ENCODE measurements at regions not wholly inside any gene's neighbourhood (a gene's known extent, or its start where the extent isn't known, plus 50 kb on each side); places are given as distances from the start of the nearest gene placed in this dataset.
"Not testable (repeated sequence)": the region's sequence is repeated elsewhere in the genome, so short reads cannot be mapped to it uniquely, and the experiment has no call there.

DNA sequence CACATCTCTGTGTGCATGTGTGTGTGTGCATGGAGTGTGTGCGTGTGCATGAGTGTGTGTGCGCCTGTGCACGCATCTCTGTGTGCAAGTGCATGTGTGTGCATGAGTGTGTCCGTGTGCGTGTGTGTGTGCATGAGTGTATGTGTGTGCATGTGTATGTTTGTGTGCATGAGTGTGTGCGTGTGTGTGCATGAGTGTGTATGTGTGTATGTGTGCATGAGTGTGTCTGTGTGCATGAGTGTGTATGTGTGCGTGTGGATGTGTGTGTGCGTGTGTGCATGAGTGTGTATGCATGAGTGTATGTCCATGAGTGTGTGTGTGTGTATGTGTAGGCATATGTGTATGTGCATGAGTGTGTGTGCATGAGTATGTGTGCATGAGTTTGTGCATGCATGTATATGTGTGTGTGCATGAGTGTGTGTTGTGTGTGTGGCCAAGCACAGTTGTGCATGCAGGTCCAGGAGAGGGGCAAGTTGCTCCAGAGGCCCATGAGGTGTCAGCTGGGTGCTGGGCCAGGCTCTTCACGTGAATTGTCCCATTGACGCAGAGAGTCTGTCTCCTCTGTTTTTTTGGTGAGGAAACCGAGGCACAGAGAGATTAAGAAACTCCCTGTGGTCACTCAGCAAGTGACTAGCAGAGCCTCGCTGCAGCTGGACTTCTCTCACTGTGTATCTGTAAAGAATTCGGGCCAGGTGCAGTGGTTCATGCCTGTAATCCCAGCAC lies 75.5 kb downstream of the ASB1 start:
- no peak for DNase-seq (ENCODE audit: low spot score)

DNA sequence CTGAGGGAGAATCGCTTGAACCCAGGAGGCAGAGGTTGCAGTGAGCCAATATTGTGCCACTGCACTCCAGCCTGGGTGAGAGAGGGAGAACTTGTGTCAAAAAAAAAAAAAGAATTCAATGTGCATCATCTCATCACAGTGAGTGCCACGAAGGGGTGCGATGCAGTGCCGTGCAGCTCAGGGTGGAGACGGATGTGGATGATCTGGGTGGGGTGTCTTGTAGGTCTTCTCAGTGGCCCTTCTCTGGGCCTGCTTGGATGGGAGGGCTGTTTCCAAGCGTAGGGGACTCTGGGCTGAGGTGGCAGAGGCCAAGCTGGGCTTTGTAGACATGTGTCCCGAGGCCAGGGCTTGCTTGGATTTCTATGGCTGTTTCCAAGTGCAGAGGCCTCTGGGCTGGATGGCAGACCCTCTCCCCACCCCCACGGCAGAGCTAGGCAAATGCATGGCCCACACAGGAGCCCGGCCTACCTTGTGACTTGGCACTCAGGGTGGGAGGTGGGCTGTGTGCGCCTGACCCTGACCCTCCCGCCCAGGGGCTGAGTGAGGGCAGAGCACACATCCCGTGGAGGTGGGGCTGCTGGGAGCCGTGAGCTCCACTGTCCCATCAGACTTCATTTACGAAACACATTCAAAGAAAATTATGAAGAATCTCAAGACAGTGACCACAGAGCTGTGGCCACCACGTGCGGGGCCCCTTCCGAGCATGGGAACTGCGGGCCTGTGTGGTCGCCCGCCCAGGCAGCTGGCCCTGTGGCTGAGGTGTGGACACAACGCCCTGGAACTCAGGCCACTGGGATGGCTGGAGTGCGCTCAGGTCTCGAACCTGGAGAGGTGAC lies 76.4 kb downstream of the ASB1 start:
- no peak for DNase-seq (ENCODE audit: low spot score)

DNA sequence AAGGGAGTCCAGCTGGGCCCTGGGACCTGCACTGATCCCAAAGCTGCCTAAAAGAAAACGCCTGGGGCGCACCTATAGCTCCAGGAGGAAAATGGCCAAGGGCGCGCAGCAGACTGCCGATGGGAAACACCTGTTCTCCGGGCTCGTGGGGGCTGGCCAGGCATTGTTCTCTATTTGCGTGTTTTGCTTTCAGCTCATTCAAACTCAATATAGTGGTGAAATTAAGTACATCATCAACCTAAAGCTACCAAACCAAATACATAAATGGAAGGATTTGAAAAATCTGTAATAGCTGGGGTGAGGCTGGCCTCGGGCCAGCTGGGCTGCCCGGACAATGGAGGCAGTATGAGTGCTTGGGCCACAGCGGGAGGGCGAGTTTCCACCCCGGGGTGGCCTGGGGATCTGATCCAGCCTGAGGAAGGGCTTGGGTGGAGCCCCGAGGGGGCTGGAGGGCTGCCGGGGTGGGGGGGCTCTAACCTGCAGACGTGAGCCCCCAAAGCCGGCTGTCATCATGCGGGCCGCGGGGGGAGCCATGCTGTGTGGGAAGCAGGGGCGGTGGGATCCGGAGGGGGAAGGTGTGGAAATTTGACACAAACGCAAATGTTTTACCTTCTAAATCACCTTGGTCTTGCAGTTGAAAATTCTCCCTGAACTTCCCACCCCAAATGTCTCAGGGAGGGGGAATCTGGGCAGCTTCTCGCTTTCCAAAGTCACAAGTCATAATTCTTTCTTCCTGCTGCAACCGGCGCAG lies 77.6 kb downstream of the ASB1 start:
- DNase-seq (ENCODE audit: low spot score): no peak

DNA sequence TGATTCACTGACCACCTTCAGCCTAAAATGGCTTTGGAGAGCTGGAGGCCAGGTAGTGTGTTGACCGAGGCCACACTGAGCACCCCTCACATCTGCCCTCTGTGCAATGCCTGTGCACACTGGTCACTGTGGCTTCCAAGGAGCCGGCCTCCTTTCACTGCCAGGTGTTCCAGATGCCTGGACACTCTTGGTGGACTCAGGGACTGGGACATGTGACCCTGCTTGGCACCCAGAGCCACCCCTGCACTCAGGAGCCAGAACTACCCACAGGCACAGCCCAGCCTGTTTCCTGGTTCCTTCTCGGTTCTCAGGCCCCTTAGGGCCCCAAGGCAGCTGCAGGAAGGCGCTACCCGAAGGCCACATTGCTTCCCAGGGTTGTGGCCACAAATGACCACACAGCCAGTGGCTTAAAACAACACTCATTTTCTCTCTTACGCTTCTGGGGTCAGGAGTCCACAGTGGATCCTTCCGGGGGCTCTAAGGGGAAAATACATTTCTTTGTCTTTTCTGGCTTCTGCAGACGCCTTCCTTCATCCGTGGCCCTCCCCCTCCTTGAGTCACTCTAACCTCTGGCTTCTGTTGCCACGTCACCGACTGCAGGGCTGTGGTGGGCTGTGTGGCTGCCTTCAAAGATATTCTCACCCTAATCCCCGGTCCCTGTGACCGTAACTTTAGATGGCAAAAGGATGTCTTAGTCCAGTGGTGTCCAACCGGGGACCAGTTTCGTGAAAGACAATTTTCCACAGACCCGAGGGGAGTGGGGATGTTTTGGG lies 78.6 kb downstream of the ASB1 start:
- no peak for DNase-seq (ENCODE audit: low spot score)

DNA sequence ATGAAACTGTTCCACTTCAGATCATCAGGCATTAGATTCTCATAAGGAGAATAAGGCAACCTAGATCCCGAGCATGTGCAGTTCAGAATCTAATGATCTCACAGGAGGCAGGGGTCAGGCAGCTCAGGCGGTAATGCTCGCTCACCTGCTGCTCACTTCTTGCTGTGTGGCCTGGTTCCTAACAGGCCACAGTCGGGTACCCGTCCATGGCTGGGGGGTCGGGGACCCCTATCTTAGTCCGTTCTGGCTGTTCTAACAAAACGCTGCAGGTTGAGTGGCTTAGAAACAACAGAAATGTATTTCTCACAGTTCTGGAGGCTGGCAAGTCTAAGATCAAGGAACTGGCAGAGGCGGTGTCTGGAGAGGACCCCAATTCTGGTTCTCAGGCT lies 79.2 kb downstream of the ASB1 start:
- no peak for DNase-seq (ENCODE audit: low spot score)

DNA sequence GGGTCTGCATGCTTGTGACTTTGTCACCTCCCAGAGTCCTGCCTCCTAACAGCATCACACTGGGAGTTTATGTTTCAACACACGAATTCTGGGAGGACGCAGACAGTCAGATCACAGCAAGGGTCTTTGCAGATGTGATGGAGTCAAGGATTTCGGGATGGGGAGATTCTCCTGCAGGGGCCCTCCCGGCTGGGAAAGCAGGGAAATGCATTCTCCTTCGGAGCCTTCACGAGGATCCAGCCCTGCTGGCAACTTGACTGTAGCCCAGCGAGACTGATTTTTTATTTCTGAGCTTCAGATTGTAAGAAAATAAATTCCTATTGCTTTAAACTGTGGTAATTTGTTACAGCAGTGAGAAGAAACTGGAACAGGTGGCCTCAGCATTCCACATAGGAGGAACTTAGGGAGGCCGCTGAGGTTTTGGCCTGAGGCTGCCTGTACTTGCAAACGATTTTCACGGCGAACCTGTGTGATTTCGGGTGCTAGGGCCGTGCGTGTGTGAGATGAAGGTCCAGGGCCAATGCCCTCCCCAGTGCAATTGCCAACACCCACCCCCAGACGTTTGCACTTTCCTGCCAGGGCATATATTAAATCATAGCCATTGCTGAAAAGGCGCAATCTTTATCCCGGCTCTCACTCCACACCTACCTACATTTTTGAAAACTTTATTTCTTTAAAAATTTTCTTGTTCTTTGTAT lies 79.8 kb downstream of the ASB1 start:
- no peak for DNase-seq (ENCODE audit: low spot score)

DNA sequence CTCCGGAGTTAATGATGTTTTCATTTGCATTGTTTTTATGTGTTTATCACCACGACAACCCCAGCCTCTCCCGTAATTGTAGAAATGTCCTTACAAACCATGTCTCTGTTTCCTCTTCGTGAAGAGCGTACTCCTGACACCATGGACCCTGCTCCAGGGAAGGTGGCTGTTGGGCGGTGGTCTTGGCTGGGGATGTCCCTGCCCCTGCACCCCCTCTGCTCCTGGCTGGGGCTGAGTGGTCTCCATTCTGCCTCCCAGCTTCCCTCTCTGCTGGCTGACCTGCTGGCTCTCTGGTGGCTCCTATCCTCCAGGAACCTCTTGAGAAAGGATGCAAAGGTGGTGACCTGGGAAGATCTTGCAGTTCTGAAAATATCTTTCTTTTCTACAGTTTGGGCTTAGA lies 81.1 kb downstream of the ASB1 start:
- no peak for DNase-seq (ENCODE audit: low spot score)

DNA sequence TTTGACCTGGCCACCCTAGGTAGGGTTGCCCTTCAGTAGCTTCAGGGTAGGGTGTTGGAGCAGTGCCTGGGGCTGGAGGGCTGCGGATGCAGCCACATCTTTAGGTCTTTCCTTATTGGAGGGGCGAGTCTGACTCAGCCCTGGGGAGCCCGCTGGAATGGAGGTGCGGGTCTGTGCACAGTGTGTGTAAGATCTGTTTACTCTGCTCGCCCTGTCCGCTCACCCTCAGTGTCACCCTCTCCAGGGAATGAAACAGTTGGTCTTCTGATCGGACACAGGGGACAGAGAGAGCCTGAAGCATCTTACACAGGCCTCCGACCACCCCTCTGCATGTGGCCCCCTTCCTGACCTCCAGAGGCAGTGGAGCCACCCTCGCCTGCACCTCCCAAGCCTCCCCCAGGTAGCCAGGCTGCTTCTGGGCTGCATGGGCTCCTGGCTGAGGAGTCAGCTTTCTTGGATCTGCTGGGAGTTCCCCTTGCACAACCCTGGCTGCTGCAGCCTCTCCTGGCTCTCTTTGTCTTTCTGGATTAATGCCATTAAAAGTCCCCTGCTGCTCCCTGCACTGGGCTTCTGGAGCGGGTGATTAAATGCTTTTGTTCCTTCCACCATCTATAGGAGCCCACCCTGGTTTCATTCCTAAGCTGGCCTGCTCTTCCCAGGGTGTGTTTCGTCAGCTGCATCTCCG lies 82.6 kb downstream of the ASB1 start:
- no peak for DNase-seq (ENCODE audit: low spot score)

DNA sequence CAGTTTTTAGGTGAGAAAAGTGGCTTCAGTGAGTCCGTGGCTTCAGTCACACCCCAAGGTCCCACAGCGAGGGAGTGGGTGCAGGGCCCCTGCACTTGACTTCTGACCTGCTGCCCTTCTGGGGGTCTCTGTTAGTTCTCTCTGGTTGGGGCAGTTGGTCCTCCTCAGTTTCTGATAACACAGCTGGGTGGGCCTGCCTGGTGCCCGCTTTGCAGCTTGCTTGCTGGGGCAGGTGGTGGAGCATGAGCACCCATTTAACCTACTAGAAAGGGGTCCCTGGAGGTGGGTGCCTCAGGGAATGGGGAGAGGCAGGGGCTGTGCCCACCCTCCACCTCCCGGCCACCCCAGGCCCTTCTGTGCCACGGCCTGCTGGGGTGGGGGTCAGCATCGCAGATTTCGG lies 83.2 kb downstream of the ASB1 start:
- no peak for DNase-seq (ENCODE audit: low spot score)

DNA sequence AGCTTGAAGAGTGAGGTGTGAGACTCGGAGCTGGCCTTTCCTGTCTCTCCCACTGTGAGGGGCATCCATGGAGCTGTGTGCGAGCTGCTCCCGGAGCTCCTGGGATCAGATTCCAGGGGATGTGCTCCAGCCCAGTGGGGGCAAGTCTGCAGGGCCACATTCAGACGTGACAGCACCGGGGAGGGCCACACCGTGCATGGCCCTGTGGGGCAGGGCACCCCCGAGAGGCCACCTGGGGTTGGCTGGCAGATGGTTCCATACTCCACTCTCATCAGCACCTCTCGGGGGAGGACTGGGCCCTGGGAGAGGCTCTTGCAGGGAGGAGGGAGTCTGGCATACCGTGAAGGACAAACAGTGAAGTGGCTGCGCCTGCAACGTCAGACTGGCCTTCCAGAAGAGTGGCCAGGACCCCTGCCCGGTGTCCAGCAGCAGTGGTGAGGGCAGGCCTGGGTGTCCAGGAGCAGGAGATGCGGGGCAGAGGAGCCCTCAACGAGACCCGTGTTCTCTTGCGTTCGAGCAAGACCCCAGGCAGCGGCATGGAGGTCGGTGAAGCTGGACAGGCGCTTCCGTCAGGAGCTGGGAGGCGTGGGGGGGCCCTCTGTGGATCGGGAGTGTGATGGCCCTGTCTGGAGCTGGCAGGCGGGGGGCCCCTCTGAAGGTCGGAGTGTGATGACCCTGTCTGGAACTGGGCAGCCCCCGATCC lies 84.3 kb downstream of the ASB1 start:
- no peak for DNase-seq (ENCODE audit: low spot score)

DNA sequence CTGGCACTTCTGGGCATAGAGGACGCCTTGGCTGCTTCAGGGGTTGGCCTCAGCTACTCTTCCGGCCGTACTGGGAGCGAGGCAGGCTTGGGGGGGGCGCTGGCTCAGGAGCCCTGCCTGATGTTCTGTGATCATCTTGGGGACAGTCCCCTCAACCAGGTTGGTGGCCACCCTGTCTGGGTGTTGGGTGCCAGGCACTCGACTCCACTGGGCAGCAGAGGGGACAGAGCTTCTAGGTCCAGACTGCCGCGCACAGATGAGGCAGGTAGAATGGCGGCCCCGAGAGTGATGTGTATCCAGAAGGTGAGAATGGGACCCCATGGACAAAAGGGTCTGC lies 84.9 kb downstream of the ASB1 start:
- DNase-seq (ENCODE audit: low spot score): no peak

DNA sequence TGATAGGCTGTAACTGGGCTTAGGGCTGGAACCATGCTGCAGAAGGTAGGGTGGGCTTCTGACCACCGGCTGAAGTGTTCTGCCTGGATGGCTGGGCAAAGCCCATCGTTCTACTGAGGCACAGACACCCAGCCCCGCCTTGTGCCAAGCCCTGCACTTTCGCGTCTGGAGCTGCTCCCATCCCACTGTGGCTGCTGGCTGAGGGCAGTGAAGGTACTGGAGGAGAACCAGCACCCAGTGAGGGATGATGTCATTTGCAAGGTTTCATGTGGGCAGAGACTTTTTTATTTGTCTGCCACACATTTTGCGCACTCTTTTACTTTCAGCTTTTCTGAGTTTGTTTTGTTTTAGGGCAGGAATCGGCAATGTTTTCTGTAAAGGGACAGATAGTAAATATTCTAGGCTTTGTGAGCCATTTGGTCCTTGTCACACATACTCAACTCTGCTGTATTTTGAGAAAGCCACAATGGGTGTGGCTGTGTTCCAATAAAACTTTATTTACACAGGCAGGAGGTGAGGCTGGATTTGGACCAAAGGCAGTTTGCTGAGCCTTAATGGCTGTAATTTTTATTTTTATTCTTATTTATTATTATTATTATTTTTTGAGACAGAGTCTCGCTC lies 85.6 kb downstream of the ASB1 start:
- no peak for DNase-seq (ENCODE audit: low spot score)

DNA sequence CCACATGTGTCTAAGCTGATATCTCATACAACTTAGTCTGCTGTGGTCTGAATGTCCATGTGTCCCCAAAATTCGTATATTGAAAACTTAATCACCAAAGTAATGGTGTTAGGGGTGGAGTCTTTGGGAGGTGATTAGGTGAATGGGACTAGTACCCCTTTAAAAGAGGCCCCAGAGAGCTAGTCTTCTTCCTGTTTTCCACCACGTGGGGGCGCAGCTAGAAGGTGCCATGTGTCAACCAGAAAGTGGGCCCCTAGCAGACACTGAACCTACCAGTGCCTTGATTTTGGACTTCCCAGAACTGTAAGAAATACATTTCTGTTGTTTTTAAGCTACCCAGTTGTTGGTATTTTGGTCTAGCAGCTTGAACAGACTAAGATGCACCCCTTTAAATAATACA lies 86.6 kb downstream of the ASB1 start:
- DNase-seq (ENCODE audit: low spot score): peak; percentile 68

DNA sequence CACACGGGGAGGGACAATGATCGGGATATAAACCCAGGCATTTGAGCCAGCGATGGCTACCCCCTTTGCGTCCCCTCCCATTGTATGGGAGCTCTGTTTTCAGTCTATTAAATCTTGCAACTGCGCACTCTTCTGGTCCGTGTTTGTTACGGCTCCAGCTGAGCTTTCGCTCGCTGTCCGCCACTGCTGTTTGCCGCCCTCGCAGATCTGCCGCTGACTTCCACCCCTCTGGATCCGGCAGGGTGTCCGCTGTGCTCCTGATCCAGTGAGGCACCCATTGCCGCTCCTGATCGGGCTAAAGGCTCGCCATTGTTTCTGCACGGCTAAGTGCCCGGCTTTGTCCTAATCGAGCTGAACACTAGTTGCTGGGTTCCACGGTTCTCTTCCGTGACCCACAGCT lies 87.3 kb downstream of the ASB1 start:
- not testable (repeated sequence) for DNase-seq (ENCODE audit: low spot score)

DNA sequence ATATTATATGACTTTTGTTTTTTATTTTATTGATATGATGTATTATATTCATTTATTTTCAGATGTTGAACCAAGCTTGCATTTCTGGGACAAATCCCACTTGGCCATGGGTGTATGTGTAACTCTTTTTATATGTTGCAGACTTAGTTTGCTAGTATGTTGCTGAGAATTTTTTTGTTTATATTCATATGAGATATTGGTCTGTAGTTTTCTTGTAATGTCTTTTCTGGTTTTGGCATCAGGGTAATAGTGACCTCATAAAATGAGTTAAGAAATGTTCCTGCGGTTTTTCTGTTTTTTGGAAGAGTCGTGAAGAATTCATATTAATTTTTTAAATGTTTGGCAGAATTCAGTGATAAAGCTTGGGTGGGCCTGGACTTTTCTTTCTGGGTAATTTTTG lies 88.7 kb downstream of the ASB1 start:
- no peak for DNase-seq (ENCODE audit: low spot score)

DNA sequence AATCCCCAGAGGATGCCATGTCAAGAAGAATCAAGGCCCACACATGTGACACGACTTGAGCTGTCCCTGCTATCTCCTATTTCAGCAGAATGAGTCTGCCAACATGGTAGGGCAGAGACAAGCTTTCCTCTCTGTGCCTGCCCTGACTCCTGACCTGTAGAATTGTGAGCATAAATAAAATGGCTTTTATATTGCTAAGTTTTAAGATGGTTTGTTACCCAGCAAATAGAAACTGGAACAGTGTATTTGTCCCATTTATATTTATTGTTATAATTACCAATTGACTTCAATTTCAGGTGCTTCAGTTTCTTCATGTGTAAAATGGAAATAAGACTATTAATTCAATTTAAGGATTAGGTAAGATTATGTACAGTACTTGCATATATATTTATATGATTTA lies 90.5 kb downstream of the ASB1 start:
- DNase-seq (ENCODE audit: low spot score): no peak

DNA sequence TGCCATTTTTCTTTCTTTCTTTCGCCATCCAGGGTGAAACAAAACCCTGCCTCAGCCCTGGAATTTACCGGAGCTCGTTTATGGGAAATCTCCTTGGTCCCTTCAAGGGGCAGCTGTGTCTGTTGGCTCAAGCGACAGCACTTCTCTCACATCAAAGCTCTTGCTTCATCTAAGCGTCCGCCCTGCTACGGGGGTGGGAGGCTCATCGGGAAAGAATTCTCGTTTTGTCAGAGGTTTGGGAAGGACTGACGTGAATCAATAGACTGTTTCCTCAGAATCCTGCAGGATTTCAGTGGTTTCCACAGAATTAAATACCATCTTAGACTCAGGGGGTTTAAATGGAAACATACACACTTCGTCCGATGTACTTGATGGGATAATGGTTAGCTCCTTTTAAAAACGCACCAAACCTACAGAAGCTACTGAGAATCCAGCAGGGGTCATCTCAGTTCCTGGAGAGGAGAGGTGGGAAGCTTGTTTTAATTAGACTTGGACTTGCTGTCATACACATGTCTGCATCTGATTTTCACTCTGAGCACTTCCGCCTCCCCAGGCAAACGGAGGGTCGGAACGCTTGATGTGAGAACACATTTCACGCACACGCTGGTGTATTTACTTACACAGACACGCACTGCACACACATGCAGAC lies 91.6 kb downstream of the ASB1 start:
- peak; percentile 93 for DNase-seq (ENCODE audit: low spot score)

DNA sequence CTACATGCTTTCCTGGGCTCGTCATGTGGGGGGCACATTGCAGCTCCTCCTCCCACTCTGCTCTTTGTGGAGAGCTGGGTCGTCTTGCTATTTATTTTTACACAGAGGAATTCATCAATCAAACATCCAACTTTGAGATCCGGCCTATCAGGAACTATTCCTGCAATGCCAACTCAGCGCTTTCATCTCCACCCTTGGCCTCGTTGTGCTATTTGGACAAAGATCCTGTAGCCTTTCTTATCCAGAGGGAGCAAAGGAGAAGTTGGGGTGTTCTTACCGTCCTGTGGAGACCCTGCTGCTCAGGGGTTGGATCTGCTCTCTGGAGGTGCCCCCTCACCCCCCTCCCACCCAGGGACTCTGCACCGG lies 92.1 kb downstream of the ASB1 start:
- peak; percentile 25 for DNase-seq (ENCODE audit: low spot score)

DNA sequence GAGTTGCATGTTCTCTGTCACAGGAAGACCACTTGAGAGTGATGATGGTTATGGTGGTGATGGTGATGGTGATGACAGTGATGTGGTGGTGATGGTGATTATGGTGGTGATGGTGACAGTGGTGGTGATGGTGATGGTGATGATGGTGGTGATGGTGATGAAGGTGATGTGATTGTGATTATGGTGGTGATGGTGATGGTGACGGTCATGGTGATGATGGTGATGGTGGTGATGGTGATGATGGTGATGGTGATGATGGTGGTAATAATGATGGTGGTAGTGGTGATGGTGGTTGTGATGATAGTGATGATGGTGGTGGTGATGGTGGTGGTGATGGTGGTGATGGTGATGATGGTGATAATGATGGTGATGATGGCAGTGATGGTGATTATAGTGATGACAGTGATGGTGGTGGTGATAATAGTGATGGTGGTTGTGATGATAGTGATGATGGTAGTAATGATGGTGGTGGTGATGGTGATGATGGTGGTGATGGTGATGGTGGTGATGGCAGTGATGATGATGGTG lies 93.7 kb downstream of the ASB1 start:
- DNase-seq (ENCODE audit: low spot score): no peak

Data from AG08395 (cell line).